ENCODE measurements at regions not wholly inside any gene's neighbourhood (a gene's known extent, or its start where the extent isn't known, plus 50 kb on each side); places are given as distances from the start of the nearest gene placed in this dataset.
"Not testable (repeated sequence)": the region's sequence is repeated elsewhere in the genome, so short reads cannot be mapped to it uniquely, and the experiment has no call there.

- no peak for DNase-seq
Observed at GRCh38 chr1:96522927-96523326, 198.7 kb upstream of the PTBP2 start.

GRCh38 chr1:96524100-96524499 is 197.5 kb upstream of the PTBP2 start:
- no peak for DNase-seq

GRCh38 chr1:96525657-96526557 is 195.7 kb upstream of the PTBP2 start:
- DNase-seq: no peak

GRCh38 chr1:96528672-96529071 is 192.9 kb upstream of the PTBP2 start:
- DNase-seq: not testable (repeated sequence)

DNA sequence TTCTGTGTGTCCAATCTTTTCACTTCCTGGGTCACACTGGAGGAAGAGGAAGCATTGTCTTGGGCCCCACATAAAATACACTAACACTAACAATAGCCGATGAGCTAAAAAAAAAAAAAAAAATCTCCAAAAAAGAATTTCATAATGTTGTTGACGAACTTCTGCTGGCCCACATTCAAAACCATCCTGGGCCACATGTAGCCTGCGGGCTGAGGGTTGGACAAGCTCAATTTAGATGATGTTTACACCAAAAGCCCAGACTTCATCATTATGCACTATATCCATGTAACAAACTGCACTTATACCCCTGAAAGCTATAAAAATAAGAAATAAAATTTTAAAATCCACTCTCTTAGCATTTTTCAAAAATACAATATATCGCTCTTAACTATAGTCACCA is 187.8 kb upstream of the PTBP2 start:
- no peak for DNase-seq

GRCh38 chr1:96536581-96536980 is 185.0 kb upstream of the PTBP2 start:
- no peak for DNase-seq

DNA sequence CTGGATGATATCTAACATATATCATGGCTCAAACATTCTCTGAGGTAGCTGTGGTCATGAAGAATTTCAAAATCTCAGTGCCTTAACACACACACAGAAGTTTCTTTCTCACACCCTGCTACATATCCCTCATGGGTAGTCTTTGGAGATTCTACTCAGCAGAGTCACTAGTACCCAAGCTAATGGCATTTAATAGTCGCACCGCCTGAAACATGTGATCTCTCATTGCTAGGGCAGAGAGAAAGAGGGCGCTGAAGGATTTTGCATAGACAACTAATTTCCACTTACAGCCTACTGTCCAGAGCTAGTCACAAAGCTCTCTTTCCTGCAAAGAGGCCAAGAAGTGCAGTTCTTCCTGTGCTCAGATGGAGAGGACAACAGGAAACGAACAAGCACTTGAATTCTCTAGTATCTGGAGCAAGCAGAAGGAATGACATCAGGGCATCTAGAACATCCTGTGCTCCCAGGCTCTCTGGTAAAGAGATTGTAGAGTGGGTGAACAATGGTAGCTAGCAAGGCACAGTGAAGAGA is 183.4 kb upstream of the PTBP2 start:
- no peak for DNase-seq

- DNase-seq: no peak
Observed at GRCh38 chr1:96538883-96539282, 182.7 kb upstream of the PTBP2 start.

- DNase-seq: no peak
Observed at GRCh38 chr1:96541491-96541890, 180.1 kb upstream of the PTBP2 start.

DNA sequence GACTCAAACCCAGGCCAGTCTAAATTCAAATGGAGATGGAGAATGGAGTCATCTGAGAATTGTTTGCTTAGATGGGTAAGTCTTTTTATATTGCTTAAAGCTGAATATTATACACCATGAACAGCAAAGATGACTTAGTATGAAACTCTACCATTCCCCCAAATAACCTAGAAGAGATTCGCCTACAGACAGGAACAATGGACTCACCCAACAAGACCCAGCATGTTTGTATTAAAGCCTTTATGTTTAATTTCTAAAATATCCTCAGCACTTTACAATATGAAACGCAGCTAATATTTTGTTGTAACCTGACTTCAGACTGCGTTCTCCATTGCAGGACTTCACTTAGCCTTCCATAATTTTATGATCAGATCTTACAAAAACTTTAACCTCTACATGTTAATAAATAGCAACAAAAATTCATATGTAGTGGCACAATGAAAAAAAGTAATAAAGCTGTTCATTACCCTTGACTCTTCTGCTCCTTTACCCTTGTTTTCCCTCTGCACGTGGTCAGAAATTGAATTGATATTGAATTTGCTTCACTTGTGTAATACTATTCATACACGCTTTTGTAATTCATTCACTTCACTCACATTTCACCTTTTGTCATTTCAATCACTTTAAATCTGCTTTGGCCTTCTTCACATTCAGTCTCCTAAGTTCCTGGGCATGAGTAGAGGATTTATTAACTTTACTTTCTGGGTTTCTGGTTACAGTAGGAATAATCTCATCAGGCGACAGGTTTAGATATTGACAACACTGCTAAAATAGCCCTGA is 177.3 kb upstream of the PTBP2 start:
- DNase-seq: no peak

DNA sequence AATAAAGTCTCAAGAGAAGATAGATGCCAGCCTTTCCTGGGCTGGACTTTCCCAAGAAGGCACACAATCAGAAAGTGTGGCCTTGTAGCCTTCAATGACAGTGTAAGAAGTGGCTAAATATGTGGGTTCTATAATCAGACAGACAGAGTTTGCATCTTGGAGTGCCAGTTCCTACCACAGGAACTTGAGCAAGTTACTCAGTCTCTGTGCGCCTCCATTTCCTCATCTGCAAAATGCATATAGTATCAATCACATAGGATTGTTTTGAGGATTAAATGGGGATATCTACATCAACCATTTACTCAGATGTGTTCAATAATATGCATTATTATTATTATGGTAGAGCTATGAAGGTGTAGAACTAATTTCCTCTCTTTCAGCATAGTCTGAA is 176.8 kb upstream of the PTBP2 start:
- DNase-seq: no peak

DNA sequence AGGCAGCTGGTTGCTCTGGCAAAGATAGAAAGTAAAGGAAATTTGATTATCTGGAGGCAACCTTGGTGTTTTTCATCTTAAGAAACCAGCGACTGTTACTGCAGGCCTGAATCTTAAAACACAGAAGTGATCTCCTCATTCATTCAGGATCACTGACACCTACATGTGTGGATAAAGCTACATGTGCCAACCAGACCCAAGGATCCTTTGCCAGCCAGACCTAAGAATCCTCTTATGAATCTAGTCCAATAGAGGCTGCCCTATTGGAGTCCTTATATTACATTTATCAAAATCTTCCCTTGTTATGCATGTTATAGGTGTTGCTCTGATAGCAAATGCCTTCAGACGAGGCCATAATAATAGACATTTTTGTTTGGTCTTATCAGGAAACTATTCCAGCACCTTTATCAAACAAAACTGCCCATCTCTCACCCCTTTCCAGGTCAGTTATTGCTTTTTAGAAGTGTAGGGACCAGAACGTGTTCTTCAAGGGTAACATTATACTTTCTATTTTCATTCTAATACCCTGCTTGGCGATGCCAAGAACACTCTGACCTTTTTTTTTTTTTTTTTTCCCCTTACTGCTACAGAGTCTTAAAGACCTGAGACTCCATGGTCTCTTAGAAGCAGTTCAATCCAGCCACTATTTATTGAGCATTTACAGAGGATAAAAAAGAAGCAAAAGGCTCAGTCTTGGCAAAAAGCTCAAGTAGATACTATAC is 175.5 kb upstream of the PTBP2 start:
- DNase-seq: no peak

DNA sequence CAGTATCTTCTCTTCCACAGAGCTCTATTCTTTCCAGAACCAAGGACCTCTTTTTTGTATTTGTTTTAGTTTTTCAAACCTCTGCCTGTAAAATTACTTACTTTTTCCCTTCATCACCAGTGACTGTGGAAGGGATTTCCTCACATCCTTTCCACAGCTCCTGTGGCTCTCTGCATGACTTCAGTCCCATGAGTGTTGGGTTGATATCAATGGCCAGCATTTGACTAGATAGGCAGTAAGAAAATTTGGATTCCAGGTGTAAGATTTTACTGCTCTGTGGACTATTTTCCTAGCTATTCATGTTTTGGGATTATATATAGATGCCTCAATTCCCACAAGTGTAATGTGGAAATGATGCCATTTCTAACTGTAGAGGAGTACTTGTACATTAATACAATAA is 171.5 kb upstream of the PTBP2 start:
- no peak for DNase-seq

DNA sequence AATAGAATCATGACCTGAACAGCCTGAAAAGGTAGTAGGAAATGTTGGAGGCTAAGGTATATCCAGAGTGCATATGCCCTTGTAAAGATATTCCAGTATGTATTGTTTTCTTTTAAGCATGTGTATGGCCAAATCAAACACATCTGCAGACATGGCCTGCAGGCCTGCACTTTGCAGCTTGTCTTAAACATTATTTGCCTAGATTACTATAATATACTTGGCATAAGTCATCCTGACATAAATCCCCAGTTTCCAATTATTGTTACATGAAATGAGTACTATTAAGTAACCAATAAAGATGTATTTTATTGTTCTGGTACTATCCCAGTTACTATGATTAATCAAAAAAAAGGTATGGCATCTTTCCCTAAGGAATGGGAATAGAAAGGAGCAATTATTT is 169.1 kb upstream of the PTBP2 start:
- DNase-seq: no peak

GRCh38 chr1:96553811-96554210 is 167.8 kb upstream of the PTBP2 start:
- no peak for DNase-seq

- no peak for DNase-seq
Observed at GRCh38 chr1:96554364-96554763, 167.2 kb upstream of the PTBP2 start.

DNA sequence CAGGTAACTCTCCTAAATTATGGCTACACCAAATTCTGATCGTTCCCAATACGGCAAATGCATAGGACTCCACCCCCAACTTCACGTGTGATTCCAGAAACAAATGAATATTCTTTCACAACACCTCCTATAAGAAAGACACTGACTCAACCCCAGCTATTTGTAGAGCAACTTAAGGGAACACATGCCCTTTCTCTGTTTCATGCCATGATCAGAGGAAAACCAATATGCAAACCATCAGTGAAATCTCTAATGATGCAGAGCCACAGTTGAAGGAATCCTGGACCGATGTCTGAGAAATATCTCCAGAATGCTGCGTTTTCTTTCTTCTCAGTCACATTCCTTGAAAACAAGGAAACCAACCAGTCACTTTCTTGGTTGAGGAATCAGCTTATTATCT is 164.2 kb upstream of the PTBP2 start:
- no peak for DNase-seq

GRCh38 chr1:96558635-96559034 is 162.9 kb upstream of the PTBP2 start:
- DNase-seq: no peak

GRCh38 chr1:96559181-96559580 is 162.4 kb upstream of the PTBP2 start:
- no peak for DNase-seq

GRCh38 chr1:96559707-96560596 is 161.6 kb upstream of the PTBP2 start:
- no peak for DNase-seq

DNA sequence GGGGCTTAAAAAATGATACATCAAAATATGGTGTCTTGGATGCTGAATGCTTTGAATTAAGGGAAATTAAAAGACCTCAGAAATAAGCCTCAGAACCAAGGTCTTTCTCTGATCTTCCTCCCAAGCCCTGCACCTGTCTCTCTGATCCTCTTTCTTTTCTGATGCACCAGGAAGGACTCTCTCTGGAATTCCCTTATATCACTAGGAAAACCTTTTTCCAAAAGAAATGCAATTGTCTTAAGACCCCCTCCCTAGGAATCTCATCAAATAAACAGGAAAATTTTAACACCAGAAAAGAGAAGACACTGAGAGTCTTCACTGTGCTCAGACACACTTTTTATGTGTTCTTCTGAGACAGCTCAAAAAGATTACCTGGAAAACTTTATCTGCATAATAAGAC is 159.5 kb upstream of the PTBP2 start:
- no peak for DNase-seq

- not testable (repeated sequence) for DNase-seq
Observed at GRCh38 chr1:96564401-96564800, 157.2 kb upstream of the PTBP2 start.

Measured in NCI-H1436 treated with DMSO at 0.1 percent for 48 hours (cell line).